SU-DHL-6 (cell line): ENCODE measurements at regions not wholly inside any gene's neighbourhood (a gene's known extent, or its start where the extent isn't known, plus 50 kb on each side); places are given as distances from the start of the nearest gene placed in this dataset.

Source experiments
- EZH2phosphoT487 ChIP-seq: fragments of 200-600 bp; sonication (generic), shearing (Covaris generic); conservative IDR thresholded peaks from 2 replicates; pipeline ENCODE4 v1.6.1; 2018; ENCODE audit warnings: mild to moderate bottlenecking, antibody characterized with exemption, low read length, moderate library complexity, mixed read lengths
- TF ChIP-seq, protein P1 (sequence below): fragments of 200-600 bp; sonication (generic); IDR thresholded peaks from one replicate; pipeline ENCODE4 v1.5.1; 2017; ENCODE audit warnings: antibody characterized with exemption, mild to moderate bottlenecking, low read length, moderate library complexity; ENCODE audit not compliant: insufficient read depth, poor library complexity, severe bottlenecking

DNA sequence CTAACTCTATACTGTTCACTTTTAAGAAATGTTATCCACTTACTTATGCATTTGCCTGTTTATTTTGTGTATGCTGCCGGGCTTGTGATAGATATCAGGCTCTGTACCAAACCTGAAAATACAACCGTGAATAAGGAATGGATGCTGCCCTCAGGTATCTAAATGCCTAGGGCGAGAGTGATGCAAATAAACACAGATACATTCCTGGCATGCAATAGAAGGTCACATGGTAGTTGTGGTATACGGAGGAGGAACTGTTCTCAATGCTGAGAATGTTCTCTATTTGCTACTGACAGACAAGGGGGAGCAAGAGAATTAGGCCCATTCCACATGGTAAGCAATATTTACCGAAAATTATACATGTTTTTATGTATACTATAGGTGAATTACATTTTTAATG is 227.8 kb downstream of the ICE1 start:
- TF ChIP-seq EZH2phosphoT487 = no peak
- TF ChIP-seq, protein P1, sequence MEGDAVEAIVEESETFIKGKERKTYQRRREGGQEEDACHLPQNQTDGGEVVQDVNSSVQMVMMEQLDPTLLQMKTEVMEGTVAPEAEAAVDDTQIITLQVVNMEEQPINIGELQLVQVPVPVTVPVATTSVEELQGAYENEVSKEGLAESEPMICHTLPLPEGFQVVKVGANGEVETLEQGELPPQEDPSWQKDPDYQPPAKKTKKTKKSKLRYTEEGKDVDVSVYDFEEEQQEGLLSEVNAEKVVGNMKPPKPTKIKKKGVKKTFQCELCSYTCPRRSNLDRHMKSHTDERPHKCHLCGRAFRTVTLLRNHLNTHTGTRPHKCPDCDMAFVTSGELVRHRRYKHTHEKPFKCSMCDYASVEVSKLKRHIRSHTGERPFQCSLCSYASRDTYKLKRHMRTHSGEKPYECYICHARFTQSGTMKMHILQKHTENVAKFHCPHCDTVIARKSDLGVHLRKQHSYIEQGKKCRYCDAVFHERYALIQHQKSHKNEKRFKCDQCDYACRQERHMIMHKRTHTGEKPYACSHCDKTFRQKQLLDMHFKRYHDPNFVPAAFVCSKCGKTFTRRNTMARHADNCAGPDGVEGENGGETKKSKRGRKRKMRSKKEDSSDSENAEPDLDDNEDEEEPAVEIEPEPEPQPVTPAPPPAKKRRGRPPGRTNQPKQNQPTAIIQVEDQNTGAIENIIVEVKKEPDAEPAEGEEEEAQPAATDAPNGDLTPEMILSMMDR = no peak
